ENCODE measurements at regions not wholly inside any gene's neighbourhood (a gene's known extent, or its start where the extent isn't known, plus 50 kb on each side); places are given as distances from the start of the nearest gene placed in this dataset.

DNA sequence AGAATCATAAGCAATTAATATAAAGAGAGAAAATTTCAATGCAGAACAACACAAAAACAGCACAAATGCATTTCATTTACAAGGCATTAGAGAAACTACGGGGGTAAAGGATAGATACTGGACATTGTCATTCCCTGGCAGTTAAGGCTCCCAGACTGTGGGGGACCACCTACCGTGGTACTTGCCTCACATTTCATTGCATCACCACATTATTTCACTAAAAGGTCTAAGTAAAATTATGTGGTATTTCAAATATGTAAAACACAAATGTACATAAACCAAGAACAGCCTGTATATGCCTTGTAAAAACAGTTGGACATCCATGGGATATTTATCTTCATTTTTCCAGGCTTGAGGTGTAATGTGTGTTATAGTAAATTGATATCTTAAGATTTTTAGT lies 571.2 kb upstream of the ZNF462 start:
- no peaks in the 10 kb centered on the region for H3K79me2 ChIP-seq (ENCODE audit: control insufficient read depth in 1 of 2, insufficient read depth in 2 of 2, low read length in 2 of 2)
- FAIRE-seq (no peak), DNase-seq (ENCODE audit: low read depth in 1 of 2, low spot score in 2 of 2) (no peak)
- H2BK120ac ChIP-seq (replicated peaks; ENCODE audit: low read depth, low read length): no peak overlapping the region
- no peak overlapping the region for H2BK12ac ChIP-seq (ENCODE audit: low read depth, low read length)
- 90% methylated on average over 2 of the region's 2 CpGs; no CpG with 5 or more reads in 1 of the 2 experiments for WGBS, 2 experiments (ENCODE audit: extremely low coverage in 1 of 2, insufficient coverage in 1 of 2, insufficient read length in 1 of 2, insufficient replicate concordance in 2 of 2, low coverage in 1 of 2, low lambda C conversion rate in 2 of 2, missing lambda C conversion rate in 1 of 2)
- POLR2A ChIA-PET (ENCODE audit: partially characterized antibody): no interaction called here
- no peak overlapping the region for H3K27ac ChIP-seq (ENCODE audit: low read depth, low read length)
- CTCF ChIA-PET (ENCODE audit: partially characterized antibody): no interaction called here
- no peak overlapping the region for H3K56ac ChIP-seq (replicated peaks; ENCODE audit: insufficient read length, low read depth, low read length)
- H3K9me3 ChIP-seq (ENCODE audit: insufficient read depth in 2 of 2, low read depth in 1 of 2, low read length in 1 of 2): no peaks in the 10 kb centered on the region
- no peak overlapping the region for H2AFZ ChIP-seq (ENCODE audit: low read length)
- no peaks in the 10 kb centered on the region for H3K36me3 ChIP-seq (ENCODE audit: control insufficient read depth in 2 of 4, insufficient read depth in 4 of 4, low read length in 3 of 4)
- no peaks in the 10 kb centered on the region for H3K23me2 ChIP-seq (ENCODE audit: low read depth, low read length)
- no peak overlapping the region for H3K4ac ChIP-seq (replicated peaks; ENCODE audit: insufficient read length, low read depth, low read length)
- H3K23ac ChIP-seq (ENCODE audit: insufficient read length): no peak overlapping the region
- H2BK15ac ChIP-seq (ENCODE audit: low read length): no peak overlapping the region
- H2AK5ac ChIP-seq (ENCODE audit: low read depth, low read length): no peak overlapping the region
- no peak overlapping the region for H2BK20ac ChIP-seq (ENCODE audit: low read length)
- no peaks in the 10 kb centered on the region for H3K79me1 ChIP-seq (ENCODE audit: low read depth, low read length)
- H4K20me1 ChIP-seq (replicated peaks in 1 of 2; ENCODE audit: control insufficient read depth in 1 of 2, insufficient read depth in 2 of 2, low read length in 2 of 2): no peaks in the 10 kb centered on the region
- H3K18ac ChIP-seq (ENCODE audit: extremely low read depth, low read length): no peak overlapping the region
- H3K14ac ChIP-seq (ENCODE audit: insufficient read length): no peak overlapping the region
- peaks cover 0 to 2% (median 0%) of the 10 kb centered on the region in 4 experiments; a peak in 2 of 7 replicates for H3K4me1 ChIP-seq (replicated peaks in 1 of 4; ENCODE audit: control insufficient read depth in 3 of 4, insufficient read depth in 4 of 4, low read length in 3 of 4)
- no peak overlapping the region for H2BK5ac ChIP-seq (ENCODE audit: low read depth, low read length)
- no peak overlapping the region for H4K8ac ChIP-seq (ENCODE audit: extremely low read depth, insufficient read depth, low read length)
- no peak overlapping the region for H3K4me2 ChIP-seq (ENCODE audit: insufficient read depth in 1 of 2, low read depth in 2 of 2, low read length in 2 of 2)
- H4K91ac ChIP-seq (replicated peaks; ENCODE audit: insufficient read length, low read length): no peak overlapping the region
- TF ChIP-seq CEBPB (IDR thresholded peaks at IDR 0.05; ENCODE audit: low read depth, low read length) (0 out of 2 replicates have a peak, but pooled peaks have one; percentile 11), CTBP2 (IDR thresholded peaks at IDR 0.05; ENCODE audit: borderline replicate concordance, insufficient read depth, insufficient read length, low read length) (no peak)
- no peak overlapping the region for H4K5ac ChIP-seq (ENCODE audit: insufficient read length, low read depth, low read length)
- no peak overlapping the region for H3K9ac ChIP-seq (replicated peaks in 1 of 4; ENCODE audit: extremely low read depth in 1 of 4, low read depth in 3 of 4, low read length in 3 of 4)
- no peaks in the 10 kb centered on the region for H3K27me3 ChIP-seq (replicated peaks in 1 of 4; ENCODE audit: control insufficient read depth in 3 of 4, extremely low read depth in 1 of 4, insufficient read depth in 3 of 4, low read length in 3 of 4)
- no peak overlapping the region for H3K4me3 ChIP-seq (ENCODE audit: extremely low read depth in 1 of 4, insufficient read depth in 2 of 4, low read depth in 3 of 4, low read length in 4 of 4)

Data from H1 (cell line).